ENCODE measurements at regions not wholly inside any gene's neighbourhood (a gene's known extent, or its start where the extent isn't known, plus 50 kb on each side); places are given as distances from the start of the nearest gene placed in this dataset.

DNA sequence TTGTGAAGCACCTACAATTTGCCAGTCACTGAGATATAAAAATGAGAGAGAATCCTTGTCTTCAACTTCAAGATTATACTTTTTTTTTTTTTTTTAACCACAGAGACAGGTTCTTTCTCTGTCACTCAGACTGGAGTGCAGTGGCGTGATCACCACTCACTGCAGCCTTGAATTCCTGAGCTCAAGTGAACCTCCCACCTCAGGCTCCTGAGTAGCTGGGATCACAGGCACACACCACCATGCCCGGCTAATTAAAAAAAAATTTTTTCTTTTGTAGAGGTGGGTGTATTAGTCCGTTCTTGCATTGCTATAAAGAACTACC, 51.6 kb upstream of the PMEPA1 start:
- Histone ChIP-seq H3K9me1 (ENCODE audit: control insufficient read depth, extremely low read depth, insufficient read depth, low read length) (no peaks in the 10 kb centered on the region), H3K9me3 (ENCODE audit: control insufficient read depth, low read depth, low read length) (peaks cover 5% of the 10 kb centered on the region), H3K27ac (ENCODE audit: control insufficient read depth, insufficient read depth, low read length) (no peak overlapping the region), H3K4me1 (ENCODE audit: control insufficient read depth, extremely low read depth, insufficient read depth, low read length) (no peaks in the 10 kb centered on the region), H3K27me3 (ENCODE audit: control insufficient read depth, extremely low read depth, insufficient read depth, low read length) (peaks cover 44% of the 10 kb centered on the region), H3K36me3 (ENCODE audit: control insufficient read depth in 2 of 2, extremely low read depth in 1 of 2, insufficient read depth in 2 of 2, low read length in 2 of 2) (no peaks in the 10 kb centered on the region), H2AFZ (ENCODE audit: control insufficient read depth, low read length) (no peak overlapping the region), H3K9ac (ENCODE audit: control insufficient read depth, extremely low read depth, insufficient read depth, low read length) (no peak overlapping the region), H3K79me2 (ENCODE audit: control insufficient read depth, insufficient read depth, low read length) (no peaks in the 10 kb centered on the region), H3K4me3 (ENCODE audit: control insufficient read depth in 2 of 3, extremely low read depth in 1 of 3, insufficient read depth in 2 of 3, low read depth in 1 of 3, low read length in 3 of 3) (no peak overlapping the region), H4K20me1 (ENCODE audit: control insufficient read depth, extremely low read depth, insufficient read depth, low read length) (no peaks in the 10 kb centered on the region), H3K4me2 (ENCODE audit: control insufficient read depth, extremely low read depth, insufficient read depth, low read depth, low read length) (no peak overlapping the region)
- dilution Hi-C loops (cut with MboI; ENCODE audit: extremely low pct_ligation_motif_present, low sequenced_read_pairs), result no loop called here
- DNase-seq (ENCODE audit: low read depth, low spot score), result no peak
- no peak for FAIRE-seq
- TF ChIP-seq, protein P1, sequence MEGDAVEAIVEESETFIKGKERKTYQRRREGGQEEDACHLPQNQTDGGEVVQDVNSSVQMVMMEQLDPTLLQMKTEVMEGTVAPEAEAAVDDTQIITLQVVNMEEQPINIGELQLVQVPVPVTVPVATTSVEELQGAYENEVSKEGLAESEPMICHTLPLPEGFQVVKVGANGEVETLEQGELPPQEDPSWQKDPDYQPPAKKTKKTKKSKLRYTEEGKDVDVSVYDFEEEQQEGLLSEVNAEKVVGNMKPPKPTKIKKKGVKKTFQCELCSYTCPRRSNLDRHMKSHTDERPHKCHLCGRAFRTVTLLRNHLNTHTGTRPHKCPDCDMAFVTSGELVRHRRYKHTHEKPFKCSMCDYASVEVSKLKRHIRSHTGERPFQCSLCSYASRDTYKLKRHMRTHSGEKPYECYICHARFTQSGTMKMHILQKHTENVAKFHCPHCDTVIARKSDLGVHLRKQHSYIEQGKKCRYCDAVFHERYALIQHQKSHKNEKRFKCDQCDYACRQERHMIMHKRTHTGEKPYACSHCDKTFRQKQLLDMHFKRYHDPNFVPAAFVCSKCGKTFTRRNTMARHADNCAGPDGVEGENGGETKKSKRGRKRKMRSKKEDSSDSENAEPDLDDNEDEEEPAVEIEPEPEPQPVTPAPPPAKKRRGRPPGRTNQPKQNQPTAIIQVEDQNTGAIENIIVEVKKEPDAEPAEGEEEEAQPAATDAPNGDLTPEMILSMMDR (optimal IDR thresholded peaks at IDR 0.05 in 1 of 3, IDR thresholded peaks at IDR 0.05 in 1 of 3, conservative IDR thresholded peaks at IDR 0.05 in 1 of 3; ENCODE audit: extremely low read depth in 1 of 3, insufficient read depth in 2 of 3, low read length in 3 of 3), result no peak
- TF ChIP-seq EZH2 (IDR thresholded peaks at IDR 0.05; ENCODE audit: low read length), result no peak

DNA sequence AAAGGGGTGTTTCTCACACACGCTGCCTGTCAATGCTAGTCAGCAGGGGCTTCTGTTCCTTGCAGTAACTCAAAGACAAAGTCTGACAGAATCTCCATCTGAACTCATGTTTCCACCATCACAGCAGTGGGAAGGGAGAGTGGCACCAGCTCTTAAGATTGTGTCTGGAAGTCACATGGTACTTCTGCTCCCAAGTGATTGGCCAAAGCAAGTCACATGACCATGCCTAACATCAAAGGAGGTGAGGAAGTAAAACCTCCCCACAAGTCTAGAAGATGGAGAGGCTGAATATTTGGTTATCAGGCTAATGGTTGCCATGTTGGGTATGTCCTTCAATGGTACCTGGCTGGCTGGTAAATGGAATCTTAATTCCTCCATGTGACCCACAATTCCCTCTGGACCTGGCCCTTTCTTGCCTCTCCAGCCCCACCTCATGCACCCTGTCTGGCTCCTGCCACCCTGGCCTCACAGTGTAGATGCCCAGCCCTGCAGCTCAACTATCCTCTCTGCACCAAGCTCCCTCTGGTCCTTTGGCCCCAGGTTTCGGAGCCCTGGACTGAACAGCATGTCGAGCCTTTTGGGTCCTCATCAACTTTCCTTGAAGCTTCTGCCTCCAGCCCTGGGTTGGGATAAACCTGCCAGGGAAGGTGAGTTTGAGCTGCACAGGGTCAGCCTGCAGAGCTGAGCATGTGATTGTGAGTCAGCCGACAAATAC, 51.0 kb upstream of the PMEPA1 start:
- Histone ChIP-seq H3K4me1 (ENCODE audit: control insufficient read depth, extremely low read depth, insufficient read depth, low read length) (no peaks in the 10 kb centered on the region), H3K79me2 (ENCODE audit: control insufficient read depth, insufficient read depth, low read length) (no peaks in the 10 kb centered on the region), H3K36me3 (ENCODE audit: control insufficient read depth in 2 of 2, extremely low read depth in 1 of 2, insufficient read depth in 2 of 2, low read length in 2 of 2) (no peaks in the 10 kb centered on the region), H3K9ac (ENCODE audit: control insufficient read depth, extremely low read depth, insufficient read depth, low read length) (no peak overlapping the region), H2AFZ (ENCODE audit: control insufficient read depth, low read length) (no peak overlapping the region), H3K4me2 (ENCODE audit: control insufficient read depth, extremely low read depth, insufficient read depth, low read depth, low read length) (no peak overlapping the region), H3K27ac (ENCODE audit: control insufficient read depth, insufficient read depth, low read length) (no peak overlapping the region), H3K9me3 (ENCODE audit: control insufficient read depth, low read depth, low read length) (peaks cover 5% of the 10 kb centered on the region), H3K4me3 (ENCODE audit: control insufficient read depth in 2 of 3, extremely low read depth in 1 of 3, insufficient read depth in 2 of 3, low read depth in 1 of 3, low read length in 3 of 3) (no peak overlapping the region), H3K9me1 (ENCODE audit: control insufficient read depth, extremely low read depth, insufficient read depth, low read length) (no peaks in the 10 kb centered on the region), H4K20me1 (ENCODE audit: control insufficient read depth, extremely low read depth, insufficient read depth, low read length) (no peaks in the 10 kb centered on the region), H3K27me3 (ENCODE audit: control insufficient read depth, extremely low read depth, insufficient read depth, low read length) (peaks cover 49% of the 10 kb centered on the region)
- dilution Hi-C loops (cut with MboI; ENCODE audit: extremely low pct_ligation_motif_present, low sequenced_read_pairs), result no loop called here
- FAIRE-seq (no peak), DNase-seq (ENCODE audit: low read depth, low spot score) (no peak)
- TF ChIP-seq, protein P1 (optimal IDR thresholded peaks at IDR 0.05 in 1 of 3, IDR thresholded peaks at IDR 0.05 in 1 of 3, conservative IDR thresholded peaks at IDR 0.05 in 1 of 3; ENCODE audit: extremely low read depth in 1 of 3, insufficient read depth in 2 of 3, low read length in 3 of 3), result no peak
- TF ChIP-seq EZH2 (IDR thresholded peaks at IDR 0.05; ENCODE audit: low read length), result no peak
